ENCODE measurements at regions not wholly inside any gene's neighbourhood (a gene's known extent, or its start where the extent isn't known, plus 50 kb on each side); places are given as distances from the start of the nearest gene placed in this dataset.
"Not testable (repeated sequence)": the region's sequence is repeated elsewhere in the genome, so short reads cannot be mapped to it uniquely, and the experiment has no call there.

DNA sequence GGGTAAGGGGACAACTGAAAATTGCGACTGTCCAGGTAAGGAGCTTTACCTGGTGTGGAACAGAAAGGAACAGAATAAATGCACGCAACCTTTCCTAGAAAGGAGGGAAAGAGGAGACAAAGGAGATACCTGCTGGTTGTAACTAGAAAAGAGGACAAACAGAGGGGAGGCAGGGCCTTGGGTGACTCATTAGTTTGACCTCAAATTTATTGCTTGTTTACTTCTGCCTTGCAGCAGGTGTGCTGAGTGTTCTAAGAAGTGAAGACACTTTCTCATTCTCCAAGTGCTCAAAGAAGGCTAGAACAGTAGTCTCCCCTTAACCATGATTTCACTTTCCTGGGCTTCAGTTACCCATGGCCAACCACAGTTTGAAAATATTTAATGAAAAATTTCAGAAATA lies 123.1 kb upstream of the BOD1L1 start:
- no peak for DNase-seq (ENCODE audit: low spot score)
- H3K4me1 ChIP-seq (replicated peaks) = no peaks in the 10 kb centered on the region
- H3K27me3 ChIP-seq (replicated peaks; ENCODE audit: insufficient read depth) = no peaks in the 10 kb centered on the region
- no peak overlapping the region for H3K4me3 ChIP-seq
- no peaks in the 10 kb centered on the region for H3K36me3 ChIP-seq
- no peaks in the 10 kb centered on the region for H3K9me3 ChIP-seq
- no peak overlapping the region for H3K27ac ChIP-seq
- intact Hi-C loops (cut with DNase I) = no loop called here
- 70% methylated on average over 2 of the region's 2 CpGs for WGBS
- TF ChIP-seq, protein P1, sequence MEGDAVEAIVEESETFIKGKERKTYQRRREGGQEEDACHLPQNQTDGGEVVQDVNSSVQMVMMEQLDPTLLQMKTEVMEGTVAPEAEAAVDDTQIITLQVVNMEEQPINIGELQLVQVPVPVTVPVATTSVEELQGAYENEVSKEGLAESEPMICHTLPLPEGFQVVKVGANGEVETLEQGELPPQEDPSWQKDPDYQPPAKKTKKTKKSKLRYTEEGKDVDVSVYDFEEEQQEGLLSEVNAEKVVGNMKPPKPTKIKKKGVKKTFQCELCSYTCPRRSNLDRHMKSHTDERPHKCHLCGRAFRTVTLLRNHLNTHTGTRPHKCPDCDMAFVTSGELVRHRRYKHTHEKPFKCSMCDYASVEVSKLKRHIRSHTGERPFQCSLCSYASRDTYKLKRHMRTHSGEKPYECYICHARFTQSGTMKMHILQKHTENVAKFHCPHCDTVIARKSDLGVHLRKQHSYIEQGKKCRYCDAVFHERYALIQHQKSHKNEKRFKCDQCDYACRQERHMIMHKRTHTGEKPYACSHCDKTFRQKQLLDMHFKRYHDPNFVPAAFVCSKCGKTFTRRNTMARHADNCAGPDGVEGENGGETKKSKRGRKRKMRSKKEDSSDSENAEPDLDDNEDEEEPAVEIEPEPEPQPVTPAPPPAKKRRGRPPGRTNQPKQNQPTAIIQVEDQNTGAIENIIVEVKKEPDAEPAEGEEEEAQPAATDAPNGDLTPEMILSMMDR (IDR thresholded peaks at IDR 0.05) = no peak
- TF ChIP-seq POLR2AphosphoS5 (IDR thresholded peaks at IDR 0.05) = no peak
- no peak for TF ChIP-seq POLR2A (IDR thresholded peaks at IDR 0.05)

DNA sequence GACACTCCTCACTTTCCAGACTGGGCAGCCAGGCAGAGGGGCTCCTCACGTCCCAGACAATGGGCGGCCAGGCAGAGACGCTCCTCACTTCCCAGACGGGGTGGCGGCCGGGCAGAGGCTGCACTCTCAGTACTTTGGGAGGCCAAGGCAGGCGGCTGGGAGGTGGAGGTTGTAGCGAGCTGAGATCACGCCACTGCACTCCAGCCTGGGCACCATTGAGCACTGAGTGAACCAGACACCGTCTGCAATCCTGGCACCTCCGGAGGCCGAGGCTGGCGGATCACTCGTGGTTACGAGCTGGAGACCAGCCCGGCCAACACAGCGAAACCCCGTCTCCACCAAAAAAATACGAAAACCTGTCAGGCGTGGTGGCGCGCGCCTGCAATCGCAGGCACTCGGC lies 134.1 kb upstream of the BOD1L1 start:
- H3K27me3 ChIP-seq (replicated peaks; ENCODE audit: insufficient read depth); intact Hi-C loops (cut with DNase I); H3K4me3 ChIP-seq; H3K36me3 ChIP-seq; H3K4me1 ChIP-seq (replicated peaks); H3K27ac ChIP-seq; DNase-seq (ENCODE audit: low spot score); H3K9me3 ChIP-seq: not testable (repeated sequence)
- WGBS = 95% methylated on average over 18 of the region's 25 CpGs

DNA sequence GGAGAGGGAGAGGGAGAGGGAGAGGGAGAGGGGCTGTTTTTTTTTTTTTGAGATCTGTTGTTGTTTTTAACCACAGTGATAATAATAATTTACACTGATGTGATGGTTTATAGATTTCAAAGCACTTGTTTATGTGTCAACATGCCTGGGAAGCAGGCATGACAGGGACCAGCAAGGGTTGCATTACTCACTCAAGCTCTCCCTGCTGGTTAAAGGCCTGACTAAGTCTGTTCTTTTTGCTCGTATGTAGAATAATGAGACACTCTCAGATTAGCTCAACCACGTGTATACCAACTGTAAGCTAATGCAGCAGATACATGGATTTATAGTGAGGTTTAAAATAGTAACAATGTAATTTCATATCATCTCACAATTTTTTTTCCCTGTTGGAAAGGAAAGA lies 134.6 kb upstream of the BOD1L1 start:
- Histone ChIP-seq H3K27me3 (replicated peaks; ENCODE audit: insufficient read depth) (no peaks in the 10 kb centered on the region), H3K27ac (no peak overlapping the region), H3K4me1 (replicated peaks) (no peaks in the 10 kb centered on the region), H3K4me3 (no peak overlapping the region), H3K9me3 (no peaks in the 10 kb centered on the region), H3K36me3 (no peaks in the 10 kb centered on the region)
- 78% methylated on average over 2 of the region's 2 CpGs for WGBS
- TF ChIP-seq POLR2AphosphoS5 (IDR thresholded peaks at IDR 0.05) = no peak
- TF ChIP-seq, protein P1 (IDR thresholded peaks at IDR 0.05) = no peak
- no peak for TF ChIP-seq POLR2A (IDR thresholded peaks at IDR 0.05)
- intact Hi-C loops (cut with DNase I) = no loop called here
- DNase-seq (ENCODE audit: low spot score) = no peak

DNA sequence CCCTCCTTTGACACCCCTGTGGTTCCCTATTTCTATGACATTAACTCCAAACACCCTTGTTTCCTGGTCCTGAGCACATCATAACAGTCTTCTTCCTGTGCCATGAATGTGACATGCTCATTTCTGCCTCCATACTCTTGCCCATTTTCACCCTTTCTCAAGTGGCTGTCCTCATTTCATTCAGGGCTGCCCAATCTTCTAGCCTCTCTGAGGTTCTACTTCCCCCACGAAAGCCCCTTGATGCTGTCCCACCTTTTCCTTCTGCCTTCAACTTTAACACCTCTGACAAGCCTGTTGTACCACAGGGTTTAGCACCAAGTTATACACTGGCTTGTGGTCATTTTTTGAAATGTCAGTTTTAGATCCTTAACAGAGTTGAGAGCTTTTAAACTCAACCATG lies 136.2 kb upstream of the BOD1L1 start:
- TF ChIP-seq POLR2A (IDR thresholded peaks at IDR 0.05) (no peak), POLR2AphosphoS5 (IDR thresholded peaks at IDR 0.05) (no peak)
- TF ChIP-seq, protein P1 (IDR thresholded peaks at IDR 0.05) = no peak
- H3K4me3 ChIP-seq = no peak overlapping the region
- DNase-seq (ENCODE audit: low spot score) = no peak
- H3K36me3 ChIP-seq = no peaks in the 10 kb centered on the region
- H3K9me3 ChIP-seq = no peaks in the 10 kb centered on the region
- H3K4me1 ChIP-seq (replicated peaks) = no peaks in the 10 kb centered on the region
- H3K27me3 ChIP-seq (replicated peaks; ENCODE audit: insufficient read depth) = no peaks in the 10 kb centered on the region
- intact Hi-C loops (cut with DNase I) = no loop called here
- 80% methylated on average over 1 of the region's 1 CpG for WGBS
- no peak overlapping the region for H3K27ac ChIP-seq

DNA sequence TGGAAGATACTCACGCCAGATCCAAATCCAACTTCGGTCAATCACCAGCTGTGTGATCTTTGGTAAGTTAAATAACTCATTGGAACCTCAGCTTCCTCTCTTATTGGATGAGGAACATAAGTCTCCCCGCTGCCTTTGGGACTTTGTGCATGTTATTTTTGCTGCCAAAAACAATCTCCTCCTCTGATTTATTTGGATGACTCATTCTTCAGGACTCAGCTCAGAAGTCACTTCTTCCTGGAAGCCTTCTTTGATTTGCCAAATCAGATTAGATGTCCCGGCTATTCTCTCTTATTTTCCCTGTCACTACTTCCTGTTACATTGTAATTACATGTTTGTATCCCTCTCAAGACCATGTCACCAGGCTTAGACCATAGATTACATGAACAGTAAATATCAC lies 138.0 kb upstream of the BOD1L1 start:
- intact Hi-C loops (cut with DNase I) = no loop called here
- Histone ChIP-seq H3K9me3 (no peaks in the 10 kb centered on the region), H3K4me1 (replicated peaks) (no peaks in the 10 kb centered on the region), H3K27ac (no peak overlapping the region), H3K4me3 (no peak overlapping the region), H3K27me3 (replicated peaks; ENCODE audit: insufficient read depth) (no peaks in the 10 kb centered on the region), H3K36me3 (no peaks in the 10 kb centered on the region)
- TF ChIP-seq POLR2A (IDR thresholded peaks at IDR 0.05) (no peak), POLR2AphosphoS5 (IDR thresholded peaks at IDR 0.05) (no peak)
- TF ChIP-seq, protein P1 (IDR thresholded peaks at IDR 0.05) = no peak
- WGBS = 66% methylated on average over 4 of the region's 4 CpGs
- no peak for DNase-seq (ENCODE audit: low spot score)
